ENCODE measurements at regions not wholly inside any gene's neighbourhood (a gene's known extent, or its start where the extent isn't known, plus 50 kb on each side); places are given as distances from the start of the nearest gene placed in this dataset.
"Not testable (repeated sequence)": the region's sequence is repeated elsewhere in the genome, so short reads cannot be mapped to it uniquely, and the experiment has no call there.

DNA sequence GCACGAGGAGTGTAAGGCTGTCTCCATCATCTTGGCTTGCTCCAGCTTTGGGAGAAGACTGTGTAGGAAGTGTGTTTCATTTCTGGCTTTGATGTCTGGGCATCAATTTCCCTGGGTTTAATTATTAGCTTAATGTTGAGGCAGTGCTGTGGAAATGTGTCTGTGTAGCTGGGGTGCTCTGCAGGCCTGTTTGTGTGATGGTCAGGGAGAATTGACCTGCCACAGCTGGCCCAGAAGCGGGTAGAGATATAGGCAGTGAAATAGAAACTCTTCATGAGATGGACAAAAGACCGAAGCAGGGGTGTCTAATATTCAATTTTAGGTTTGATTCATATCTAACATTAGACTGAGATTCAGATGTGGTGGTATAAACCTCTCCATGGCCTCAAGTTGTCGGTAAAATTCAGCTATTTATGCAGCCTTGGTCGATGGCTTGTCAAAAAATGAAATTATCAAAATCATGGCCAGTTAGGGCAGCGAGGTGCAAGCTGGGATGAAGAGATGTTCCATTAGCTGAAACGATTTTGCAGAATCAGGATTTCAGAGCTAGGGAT is 95.3 kb upstream of the SNX9 start:
- H3K27me3 Mint-ChIP-seq: no peaks in the 10 kb centered on the region
- H3K4me1 Mint-ChIP-seq (ENCODE audit: low read depth): peaks cover 3% of the 10 kb centered on the region
- no peak overlapping the region for H3K4me3 Mint-ChIP-seq
- no peak for DNase-seq
- no peaks in the 10 kb centered on the region for H3K36me3 Mint-ChIP-seq (ENCODE audit: low read depth)
- H3K27ac Mint-ChIP-seq: no peak overlapping the region
- H3K9me3 Mint-ChIP-seq: peaks cover 15% of the 10 kb centered on the region

DNA sequence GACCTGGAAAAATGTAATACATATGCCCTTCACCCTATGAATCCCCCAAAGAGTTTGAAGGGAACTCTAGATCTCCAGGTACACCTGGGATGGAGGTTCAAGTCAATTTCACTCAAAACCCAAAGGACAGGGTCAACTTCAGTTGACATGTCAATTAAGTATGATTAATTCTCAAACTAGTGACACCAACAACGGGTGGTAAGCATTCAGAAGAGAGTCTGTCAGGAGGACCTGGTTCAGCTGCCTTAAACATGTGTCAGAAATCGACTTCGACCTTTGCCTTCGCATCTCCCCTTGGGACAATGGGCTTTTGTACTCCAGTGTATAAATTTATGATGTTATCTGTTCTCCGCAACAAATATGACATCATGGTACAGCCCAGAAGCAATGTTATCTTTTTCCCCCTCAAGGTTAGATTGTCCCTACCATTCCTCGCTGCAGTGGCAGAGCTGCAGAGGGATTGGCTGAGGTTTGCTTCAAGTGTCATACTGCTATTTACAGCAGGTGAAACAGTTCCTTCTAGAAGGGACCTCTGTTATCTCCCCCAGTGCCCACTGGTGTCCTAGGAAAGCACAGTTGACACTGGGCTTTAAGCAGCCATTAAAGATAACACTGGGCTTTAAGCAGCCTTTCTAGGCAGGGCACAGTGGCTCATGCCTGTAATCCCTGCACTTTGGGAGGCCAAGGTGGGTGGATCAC is 94.7 kb upstream of the SNX9 start:
- no peaks in the 10 kb centered on the region for H3K27me3 Mint-ChIP-seq
- H3K36me3 Mint-ChIP-seq (ENCODE audit: low read depth): no peaks in the 10 kb centered on the region
- no peak overlapping the region for H3K4me3 Mint-ChIP-seq
- no peak overlapping the region for H3K27ac Mint-ChIP-seq
- no peak for DNase-seq
- H3K9me3 Mint-ChIP-seq: peaks cover 15% of the 10 kb centered on the region
- H3K4me1 Mint-ChIP-seq (ENCODE audit: low read depth): peaks cover 3% of the 10 kb centered on the region

DNA sequence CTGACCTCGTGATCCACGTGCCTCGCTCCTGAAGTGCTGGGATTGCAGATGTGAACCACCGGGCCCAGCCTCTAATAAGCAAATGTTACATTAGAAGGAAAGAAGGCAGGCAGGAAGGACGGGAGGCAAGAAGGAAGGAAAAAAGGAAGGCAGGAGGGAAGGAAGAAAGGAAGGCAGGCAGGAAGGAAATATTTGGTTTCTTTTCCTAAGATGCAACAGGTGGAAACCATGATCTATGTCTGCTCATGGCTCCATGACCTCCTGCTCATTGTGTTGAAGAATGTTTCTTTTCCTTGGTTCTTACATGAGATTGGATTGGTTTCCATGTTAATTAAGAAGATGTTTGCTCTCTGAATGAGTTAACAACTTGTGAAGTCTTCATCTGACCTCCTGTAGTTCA is 91.8 kb upstream of the SNX9 start:
- H3K36me3 Mint-ChIP-seq (ENCODE audit: low read depth): no peaks in the 10 kb centered on the region
- H3K4me3 Mint-ChIP-seq: no peak overlapping the region
- no peaks in the 10 kb centered on the region for H3K27me3 Mint-ChIP-seq
- no peak overlapping the region for H3K27ac Mint-ChIP-seq
- H3K4me1 Mint-ChIP-seq (ENCODE audit: low read depth): no peaks in the 10 kb centered on the region
- DNase-seq: no peak
- peaks cover under 1% of the 10 kb centered on the region for H3K9me3 Mint-ChIP-seq

DNA sequence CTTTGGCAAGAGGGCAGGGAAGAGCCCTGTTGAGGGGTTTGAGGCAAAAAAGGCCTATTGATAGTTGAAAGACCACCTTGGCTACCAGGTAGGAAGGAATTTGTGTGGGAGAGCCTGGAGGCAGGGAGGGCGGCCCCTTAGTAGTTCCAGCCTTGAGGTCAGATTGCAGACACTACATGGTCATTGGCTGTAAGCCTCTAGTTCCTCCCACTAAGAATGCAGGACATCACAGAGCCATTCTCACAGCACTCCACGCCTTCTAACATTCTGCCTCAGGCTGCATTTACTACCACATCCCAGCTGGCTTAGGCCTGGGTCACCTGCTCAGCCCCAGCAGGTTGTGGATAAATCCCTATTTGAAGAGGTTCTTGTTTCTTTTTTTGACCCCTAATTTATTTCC is 91.0 kb upstream of the SNX9 start:
- H3K27me3 Mint-ChIP-seq: no peaks in the 10 kb centered on the region
- no peaks in the 10 kb centered on the region for H3K36me3 Mint-ChIP-seq (ENCODE audit: low read depth)
- H3K4me1 Mint-ChIP-seq (ENCODE audit: low read depth): no peaks in the 10 kb centered on the region
- H3K27ac Mint-ChIP-seq: no peak overlapping the region
- DNase-seq: peak; percentile 8
- no peak overlapping the region for H3K4me3 Mint-ChIP-seq
- no peaks in the 10 kb centered on the region for H3K9me3 Mint-ChIP-seq

DNA sequence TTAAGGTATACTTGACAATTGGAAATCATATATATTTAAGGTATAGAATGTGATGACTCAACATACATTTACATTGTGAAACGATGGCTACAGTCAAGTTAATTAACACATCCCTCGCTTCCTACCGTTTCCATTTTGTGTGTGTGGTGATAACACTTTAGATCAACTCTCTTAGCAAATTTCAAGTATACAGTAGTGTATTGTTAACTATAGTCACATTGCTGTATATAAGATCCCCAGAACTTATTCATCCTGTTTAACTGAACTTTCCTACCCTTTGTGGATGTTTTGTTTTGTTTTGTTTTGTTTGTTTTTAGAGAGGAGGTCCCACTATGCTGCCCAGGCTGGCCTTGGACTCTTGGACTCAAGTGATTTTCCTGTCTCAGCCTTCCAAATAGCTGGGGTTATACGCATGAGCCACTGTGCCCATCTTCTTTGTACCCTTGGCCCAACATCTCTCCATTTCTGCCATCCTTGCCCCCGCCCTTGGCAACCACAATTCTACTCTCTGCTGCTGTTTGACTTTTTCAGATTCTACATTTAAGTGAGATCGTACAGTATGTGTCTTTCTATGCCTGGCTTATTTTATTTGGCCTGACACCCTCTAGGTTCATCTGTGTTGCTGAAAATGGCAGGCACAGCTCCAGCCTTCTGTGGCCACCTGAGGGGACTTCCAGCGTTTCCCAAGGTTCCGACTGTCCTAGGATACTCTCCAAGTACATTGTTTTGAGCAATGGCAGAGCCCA is 90.5 kb upstream of the SNX9 start:
- Mint-ChIP-seq H3K36me3 (ENCODE audit: low read depth) (no peaks in the 10 kb centered on the region), H3K4me1 (ENCODE audit: low read depth) (no peaks in the 10 kb centered on the region), H3K27ac (no peak overlapping the region), H3K9me3 (no peaks in the 10 kb centered on the region), H3K27me3 (no peaks in the 10 kb centered on the region), H3K4me3 (no peak overlapping the region)
- no peak for DNase-seq

DNA sequence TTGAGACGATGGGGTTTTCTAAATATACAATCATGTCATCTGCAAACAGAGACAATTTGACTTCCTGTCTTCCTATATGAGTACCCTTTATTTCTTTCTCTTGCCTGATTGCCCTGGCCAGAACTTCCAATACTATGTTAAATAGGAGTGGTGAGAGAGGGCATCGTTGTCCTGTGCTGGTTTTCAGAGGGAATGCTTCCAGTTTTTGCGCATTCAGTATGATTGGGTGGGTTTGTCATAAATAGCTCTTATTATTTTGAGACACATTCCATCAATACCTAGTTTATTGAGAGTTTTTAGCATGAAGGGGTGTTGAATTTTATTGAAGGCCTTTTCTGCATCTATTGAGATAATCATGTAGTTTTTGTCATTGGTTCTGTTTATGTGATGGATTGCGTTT is 86.5 kb upstream of the SNX9 start:
- not testable (repeated sequence) for H3K4me3 Mint-ChIP-seq; H3K36me3 Mint-ChIP-seq (ENCODE audit: low read depth); H3K27ac Mint-ChIP-seq; DNase-seq; H3K27me3 Mint-ChIP-seq; H3K9me3 Mint-ChIP-seq; H3K4me1 Mint-ChIP-seq (ENCODE audit: low read depth)

DNA sequence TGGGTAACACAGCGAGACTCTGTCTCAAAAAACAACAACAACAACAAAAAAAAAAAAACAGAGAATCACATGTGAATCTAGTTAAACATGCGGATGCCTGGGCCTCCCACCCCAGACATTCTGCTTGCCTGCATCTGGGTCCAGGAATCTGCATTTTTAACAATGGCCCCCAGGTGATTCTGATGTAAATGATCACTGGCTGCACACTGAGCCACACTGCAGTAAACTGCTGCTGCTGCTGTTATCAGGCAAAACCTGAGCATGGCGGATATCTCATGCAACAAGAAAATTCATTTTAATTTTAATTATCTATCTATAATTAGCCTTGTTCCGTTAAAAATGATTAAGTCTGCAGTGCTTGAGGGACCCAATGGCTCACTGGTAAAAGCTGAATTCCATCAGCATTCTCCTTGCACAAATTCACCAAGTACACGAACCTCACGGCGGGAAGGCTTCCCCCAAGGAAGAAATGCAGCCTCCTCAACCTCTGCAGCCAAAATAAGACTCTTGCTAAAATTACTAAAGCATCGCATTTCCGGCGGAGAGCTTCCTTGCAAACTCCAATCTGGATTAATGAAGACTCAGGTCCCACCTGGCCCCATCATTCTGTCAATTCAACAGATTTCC is 81.6 kb upstream of the SNX9 start:
- no peak for DNase-seq
- H3K27ac Mint-ChIP-seq: no peak overlapping the region
- peaks cover 5% of the 10 kb centered on the region for H3K4me1 Mint-ChIP-seq (ENCODE audit: low read depth)
- H3K27me3 Mint-ChIP-seq: no peaks in the 10 kb centered on the region
- H3K4me3 Mint-ChIP-seq: no peak overlapping the region
- H3K36me3 Mint-ChIP-seq (ENCODE audit: low read depth): no peaks in the 10 kb centered on the region
- H3K9me3 Mint-ChIP-seq: peaks cover 8% of the 10 kb centered on the region

DNA sequence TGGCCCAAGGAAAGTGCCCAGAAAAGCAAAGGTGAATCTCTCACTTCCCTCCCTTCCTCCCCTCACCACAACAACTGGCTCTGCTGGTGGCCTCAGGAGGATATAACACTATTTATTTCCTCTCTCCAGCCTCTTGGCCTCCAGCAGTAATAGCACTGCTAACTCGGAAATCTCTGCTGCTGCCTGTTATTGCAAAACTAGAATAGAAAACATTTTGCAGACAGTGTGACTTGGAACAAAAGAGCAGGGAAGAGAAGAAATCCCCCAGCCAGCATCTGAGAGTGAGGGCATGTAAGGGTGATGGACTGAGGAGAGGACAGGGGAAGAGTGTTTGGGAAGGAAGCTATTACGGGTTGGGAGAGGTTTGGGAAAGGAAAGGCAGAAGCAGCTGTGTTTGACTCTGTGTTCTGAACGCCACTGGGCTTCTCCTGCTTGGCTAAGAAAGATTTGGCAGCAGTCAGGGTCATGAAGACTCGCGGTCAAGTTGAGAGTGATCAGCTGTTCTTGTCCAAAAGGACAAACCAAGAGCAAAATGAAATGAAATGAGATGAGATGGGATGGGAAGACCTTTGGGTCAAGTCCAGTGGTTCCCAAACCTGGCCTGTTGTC is 81.0 kb upstream of the SNX9 start:
- Mint-ChIP-seq H3K27ac (no peak overlapping the region), H3K36me3 (ENCODE audit: low read depth) (no peaks in the 10 kb centered on the region), H3K4me3 (no peak overlapping the region), H3K4me1 (ENCODE audit: low read depth) (peaks cover 7% of the 10 kb centered on the region), H3K9me3 (peaks cover 8% of the 10 kb centered on the region), H3K27me3 (no peaks in the 10 kb centered on the region)
- no peak for DNase-seq

DNA sequence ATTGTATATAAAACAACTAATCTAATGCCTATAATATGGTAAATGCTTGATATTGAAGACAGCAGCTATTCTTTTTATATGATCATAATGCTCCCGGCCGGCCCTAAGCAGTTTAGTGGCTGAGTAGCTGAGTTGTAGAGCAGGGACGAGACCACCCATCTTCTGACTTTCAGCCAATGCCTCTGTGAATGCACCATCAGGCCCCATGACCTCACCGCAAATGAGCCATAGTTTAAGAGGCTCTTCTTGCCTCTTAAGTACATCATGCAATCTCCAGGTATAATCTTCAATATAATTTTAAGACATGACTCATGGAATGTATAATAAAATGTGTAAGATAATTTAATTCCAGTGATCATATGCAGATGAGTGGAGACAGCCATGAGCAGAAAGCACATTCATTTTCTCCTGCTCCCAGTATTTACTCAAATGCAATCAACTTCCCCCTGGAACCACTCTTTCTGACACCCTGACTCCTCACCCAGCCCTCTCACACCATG is 78.9 kb upstream of the SNX9 start:
- H3K36me3 Mint-ChIP-seq (ENCODE audit: low read depth): no peaks in the 10 kb centered on the region
- H3K4me1 Mint-ChIP-seq (ENCODE audit: low read depth): peaks cover 21% of the 10 kb centered on the region
- H3K4me3 Mint-ChIP-seq: no peak overlapping the region
- DNase-seq: no peak
- H3K27ac Mint-ChIP-seq: no peak overlapping the region
- no peaks in the 10 kb centered on the region for H3K27me3 Mint-ChIP-seq
- peaks cover 2% of the 10 kb centered on the region for H3K9me3 Mint-ChIP-seq

DNA sequence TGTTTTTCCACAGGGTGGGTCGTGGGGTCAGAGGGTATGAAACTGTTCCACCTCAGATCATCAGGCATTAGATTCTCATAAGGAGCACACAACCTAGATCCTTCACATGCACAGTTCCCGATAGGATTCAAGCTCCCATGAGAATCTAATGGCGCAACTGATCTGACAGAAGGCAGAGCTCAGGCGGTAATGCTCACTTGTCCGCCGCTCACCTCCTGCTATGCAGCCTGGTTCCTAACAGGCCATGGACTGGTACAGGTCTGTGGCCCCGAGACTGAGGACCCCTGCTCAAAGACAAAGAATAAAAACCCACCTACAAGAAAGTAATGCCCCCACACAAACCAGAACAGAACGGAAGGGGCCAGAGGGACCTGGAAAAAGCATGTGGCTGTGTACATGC is 76.1 kb upstream of the SNX9 start:
- no peak overlapping the region for H3K4me3 Mint-ChIP-seq
- H3K27ac Mint-ChIP-seq: no peak overlapping the region
- no peaks in the 10 kb centered on the region for H3K27me3 Mint-ChIP-seq
- H3K4me1 Mint-ChIP-seq (ENCODE audit: low read depth): peaks cover 45% of the 10 kb centered on the region
- no peak for DNase-seq
- peaks cover 2% of the 10 kb centered on the region for H3K36me3 Mint-ChIP-seq (ENCODE audit: low read depth)
- peaks cover 3% of the 10 kb centered on the region for H3K9me3 Mint-ChIP-seq

DNA sequence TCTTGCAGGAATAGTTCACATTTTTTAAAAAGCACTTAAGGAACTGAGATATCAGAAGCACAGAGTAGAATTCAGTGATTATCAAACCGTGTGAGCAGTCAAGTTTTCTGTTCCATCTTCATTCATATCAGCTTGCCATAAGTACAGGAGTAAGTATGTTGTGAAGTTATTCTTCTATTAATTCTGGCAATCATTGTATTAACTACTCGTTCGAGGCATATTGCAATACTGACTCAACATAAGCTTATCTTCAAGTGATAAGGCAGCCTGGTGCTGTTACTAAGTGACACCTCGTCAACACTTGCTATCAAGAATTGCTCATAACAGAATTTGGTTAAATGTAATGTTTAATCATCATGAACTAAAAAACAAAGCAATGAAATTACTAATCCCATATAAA is 75.7 kb upstream of the SNX9 start:
- Mint-ChIP-seq H3K27me3 (no peaks in the 10 kb centered on the region), H3K9me3 (peaks cover 5% of the 10 kb centered on the region), H3K36me3 (ENCODE audit: low read depth) (peaks cover 2% of the 10 kb centered on the region), H3K4me1 (ENCODE audit: low read depth) (peaks cover 49% of the 10 kb centered on the region), H3K4me3 (no peak overlapping the region), H3K27ac (no peak overlapping the region)
- DNase-seq: no peak

DNA sequence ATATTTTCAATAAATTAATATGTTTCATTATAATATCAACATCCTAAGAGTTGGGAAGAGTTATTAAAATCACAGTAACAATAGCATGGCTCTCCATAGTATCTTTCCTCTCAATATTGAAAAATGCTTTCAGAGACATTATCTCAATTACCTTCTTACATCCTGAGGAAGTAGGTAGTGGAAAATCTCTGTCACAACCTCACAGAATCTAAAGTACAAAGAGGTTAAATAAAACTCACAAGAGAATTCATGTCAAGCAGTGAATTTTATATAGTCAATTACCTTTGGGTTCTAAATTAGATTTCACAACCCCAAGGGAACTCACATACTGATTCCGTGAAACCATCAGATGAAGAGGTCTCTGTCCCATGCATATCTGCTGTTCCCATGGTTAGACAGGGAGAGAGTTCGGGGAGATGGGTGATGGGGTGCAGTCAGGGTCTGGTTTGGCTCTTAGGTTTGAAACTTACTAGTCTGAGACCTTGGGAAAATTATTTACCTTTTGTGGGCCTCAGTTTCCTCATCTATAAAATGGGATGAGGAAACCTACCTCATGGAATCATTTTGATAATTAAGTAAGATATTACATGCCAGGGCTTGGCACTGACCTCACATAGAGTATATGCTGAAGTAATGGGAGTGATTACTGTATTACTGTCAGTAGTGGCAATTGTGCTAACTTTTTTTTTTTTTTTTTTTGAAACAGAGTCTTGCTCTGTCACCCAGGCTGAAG is 74.0 kb upstream of the SNX9 start:
- Mint-ChIP-seq H3K4me3 (no peak overlapping the region), H3K9me3 (peaks cover 7% of the 10 kb centered on the region), H3K27me3 (no peaks in the 10 kb centered on the region), H3K4me1 (ENCODE audit: low read depth) (peaks cover 66% of the 10 kb centered on the region), H3K27ac (peak overlapping the region; percentile 9), H3K36me3 (ENCODE audit: low read depth) (peaks cover 2% of the 10 kb centered on the region)
- no peak for DNase-seq

DNA sequence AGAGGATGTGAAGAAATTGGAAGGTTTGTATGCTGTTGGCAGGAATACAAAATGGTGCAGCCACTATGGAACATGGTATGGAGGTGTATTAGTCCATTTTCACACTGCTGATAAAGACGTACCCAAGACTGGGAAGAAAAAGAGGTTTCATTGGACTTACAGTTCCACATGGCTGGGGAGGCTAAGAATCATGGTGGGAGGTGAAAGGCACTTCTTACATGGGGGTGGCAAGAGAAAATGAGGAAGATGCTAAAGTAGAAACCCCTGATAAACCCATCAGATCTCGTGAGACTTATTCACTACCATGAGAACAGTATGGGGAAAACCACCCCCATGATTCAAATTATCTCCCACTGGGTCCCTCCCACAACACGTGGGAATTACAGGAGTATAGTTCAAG is 72.1 kb upstream of the SNX9 start:
- H3K27me3 Mint-ChIP-seq; DNase-seq; H3K36me3 Mint-ChIP-seq (ENCODE audit: low read depth); H3K9me3 Mint-ChIP-seq; H3K4me3 Mint-ChIP-seq: not testable (repeated sequence)
- peak overlapping the region; percentile 49 for H3K27ac Mint-ChIP-seq
- peaks cover 81% of the 10 kb centered on the region for H3K4me1 Mint-ChIP-seq (ENCODE audit: low read depth)

DNA sequence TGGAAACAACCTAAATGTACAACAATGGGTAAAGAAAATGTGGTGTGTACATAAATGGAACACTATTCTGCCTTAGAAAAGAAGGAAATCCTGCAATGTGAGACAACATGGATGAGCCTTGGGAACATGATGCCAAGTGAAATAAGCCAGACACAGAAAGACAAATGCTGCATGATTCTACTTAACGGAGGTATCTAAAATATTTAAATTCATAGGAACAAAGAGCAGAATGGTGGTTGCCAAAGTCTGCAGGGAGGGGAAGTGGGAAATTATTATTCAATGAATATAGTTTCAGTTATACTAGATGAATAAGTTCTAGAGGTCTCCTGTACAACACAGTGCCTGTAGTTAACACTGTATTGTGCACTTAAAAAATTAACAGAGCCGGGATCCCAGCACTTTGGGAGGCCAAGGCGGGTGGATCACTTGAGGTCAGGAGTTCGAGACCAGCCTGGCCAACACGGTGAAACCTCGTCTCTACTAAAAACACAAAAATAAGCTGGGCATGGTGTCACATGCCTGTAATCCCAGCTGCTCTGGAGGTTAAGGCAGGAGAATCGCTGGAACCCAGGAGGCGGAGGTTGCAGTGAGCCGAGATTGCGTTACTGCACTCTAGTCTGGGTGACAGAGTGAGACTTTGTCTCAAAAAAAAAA is 71.4 kb upstream of the SNX9 start:
- no peak for DNase-seq
- Mint-ChIP-seq H3K4me3 (no peak overlapping the region), H3K27me3 (no peaks in the 10 kb centered on the region), H3K4me1 (ENCODE audit: low read depth) (peaks cover 88% of the 10 kb centered on the region), H3K36me3 (ENCODE audit: low read depth) (peaks cover 2% of the 10 kb centered on the region), H3K27ac (peak overlapping the region; percentile 36), H3K9me3 (peaks cover 7% of the 10 kb centered on the region)
